Naive B cell (primary cell): ENCODE measurements at regions not wholly inside any gene's neighbourhood (a gene's known extent, or its start where the extent isn't known, plus 50 kb on each side); places are given as distances from the start of the nearest gene placed in this dataset.
A peak's percentile ranks its signal among the peaks of the same experiment; 100 is the strongest.

Experiments
- ATAC-seq, 2 donors: fragments of 150-1000 bp; cut with Tn5 transposase; 2 replicates each; pipeline ENCODE4 v1.10.0; 2021; ENCODE audit warnings: low read depth in 2 of 2, mild to moderate bottlenecking in 2 of 2, moderate library complexity in 2 of 2
- DNase-seq: peaks from one replicate; pipeline ENCODE4 v3.0.0; 2022
- H3K27ac Mint-ChIP-seq, 6 donors: one replicate each; pipeline ENCODE4 v1.8.0; 2020 to 2022; ENCODE audit warnings: mild to moderate bottlenecking in 6 of 6, mixed read lengths in 6 of 6, moderate library complexity in 5 of 6, inconsistent platforms in 2 of 6
- H3K27me3 Mint-ChIP-seq, 3 donors: one replicate each; pipeline ENCODE4 v1.8.0; 2021 to 2022; ENCODE audit warnings: mixed read lengths in 3 of 3, mild to moderate bottlenecking in 1 of 3
- H3K36me3 Mint-ChIP-seq, 2 donors: one replicate each; pipeline ENCODE4 v1.8.0; 2020 to 2022; ENCODE audit warnings: mixed read lengths in 2 of 2, inconsistent platforms in 1 of 2, mild to moderate bottlenecking in 1 of 2
- H3K4me1 Mint-ChIP-seq, 3 donors: one replicate each; pipeline ENCODE4 v1.8.0; 2020 to 2022; ENCODE audit warnings: mixed read lengths in 3 of 3, inconsistent platforms in 1 of 3, mild to moderate bottlenecking in 1 of 3, moderate library complexity in 1 of 3
- H3K4me3 Mint-ChIP-seq, 8 donors: one replicate each; pipeline ENCODE4 v1.8.0; 2020 to 2022; ENCODE audit warnings: mild to moderate bottlenecking in 8 of 8, mixed read lengths in 8 of 8, moderate library complexity in 8 of 8, inconsistent platforms in 2 of 8
- H3K9me3 Mint-ChIP-seq, 7 donors: one replicate each; pipeline ENCODE4 v1.8.0; 2020 to 2022; ENCODE audit warnings: mixed read lengths in 7 of 7, mild to moderate bottlenecking in 5 of 7, inconsistent platforms in 2 of 7, moderate library complexity in 1 of 7

DNA sequence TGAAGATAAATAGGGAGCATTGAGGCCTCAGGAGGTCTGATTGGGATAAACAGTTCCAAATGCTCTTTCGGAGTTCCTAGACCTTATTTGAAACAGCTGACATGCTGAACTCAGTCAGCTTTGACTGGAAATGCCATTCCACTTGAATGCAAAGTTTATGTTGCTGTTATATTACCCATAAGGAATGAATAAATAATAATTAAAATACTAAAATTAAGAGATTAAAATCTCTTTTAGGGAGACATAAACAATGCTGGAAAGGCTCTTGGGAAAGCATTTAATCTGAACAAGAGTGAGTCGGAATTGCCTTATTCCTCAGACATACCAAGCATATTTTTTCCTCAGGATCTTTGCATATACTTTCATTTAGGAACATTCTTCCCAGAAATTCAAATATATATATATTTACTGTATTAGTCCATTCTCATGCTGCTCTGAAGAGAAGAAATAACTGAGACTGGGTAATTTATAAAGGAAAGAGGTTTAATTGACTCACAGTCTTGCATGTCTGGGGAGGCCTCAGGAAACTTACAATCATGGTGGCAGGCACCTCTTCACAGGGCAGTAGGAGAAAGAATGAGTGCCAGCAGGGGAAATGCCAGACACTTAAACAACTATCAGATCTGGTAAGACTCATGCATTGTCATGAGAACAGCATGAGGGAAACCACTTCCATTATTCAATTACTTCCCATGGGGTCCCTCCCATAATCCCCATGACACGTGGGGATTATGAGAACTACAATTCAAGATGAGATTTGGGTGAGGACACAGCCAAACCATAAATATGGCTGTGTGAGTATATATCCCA is 318.2 kb upstream of the PLXNA2 start:
- Mint-ChIP-seq H3K9me3 (peaks cover 0 to 4% (median 1%) of the 10 kb centered on the region in 7 donors), H3K36me3 (no peaks in the 10 kb centered on the region), H3K27me3 (peaks cover 5 to 10% (median 9%) of the 10 kb centered on the region in 3 donors), H3K4me1 (no peaks in the 10 kb centered on the region), H3K4me3 (peak overlapping the region in 1 of 8 donors; percentile 61), H3K27ac (no peak overlapping the region)
- DNase-seq (no peak), ATAC-seq (no peak)

- Mint-ChIP-seq H3K4me1 (no peaks in the 10 kb centered on the region), H3K36me3 (no peaks in the 10 kb centered on the region), H3K4me3 (no peak overlapping the region), H3K27me3 (peaks cover 4 to 27% (median 10%) of the 10 kb centered on the region in 3 donors), H3K27ac (no peak overlapping the region), H3K9me3 (peaks cover 0 to 11% (median 3%) of the 10 kb centered on the region in 7 donors)
- ATAC-seq (no peak), DNase-seq (no peak)
These were observed 320.3 kb upstream of the PLXNA2 start for GRCh38 chr1:208564466-208564865.

DNA sequence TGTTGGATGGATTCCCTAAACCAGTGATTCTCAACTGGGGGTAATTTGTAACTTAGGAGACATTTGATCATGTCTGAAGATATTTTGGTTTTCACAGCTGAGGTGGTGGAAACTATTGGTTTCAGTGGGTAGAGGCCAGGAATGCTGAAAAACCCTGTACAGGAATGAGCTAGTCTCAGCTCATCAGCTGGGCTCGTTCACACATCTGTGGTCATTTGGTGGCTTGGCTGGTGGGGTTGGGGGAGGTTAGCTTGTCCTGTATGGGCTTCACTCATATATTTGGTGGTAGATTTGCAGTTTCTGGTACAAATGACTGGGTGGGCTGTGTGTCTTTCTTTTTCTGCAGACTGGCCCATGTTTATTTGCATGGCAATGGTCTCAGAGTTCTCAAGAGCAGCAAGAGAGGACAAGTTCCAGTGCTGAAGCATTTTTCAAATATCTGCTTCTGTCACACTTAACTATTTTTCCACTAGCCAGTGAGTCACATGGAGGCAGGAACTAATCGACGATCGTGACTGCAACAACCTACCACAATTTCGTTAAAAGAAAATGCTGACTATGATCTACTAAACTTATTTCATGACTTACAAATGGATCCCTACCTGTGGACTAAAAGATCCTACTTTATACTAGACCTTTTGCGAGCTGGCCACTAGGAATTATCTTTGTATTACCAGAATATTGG is 321.7 kb upstream of the PLXNA2 start:
- ATAC-seq (no peak), DNase-seq (no peak)
- H3K4me1 Mint-ChIP-seq: no peaks in the 10 kb centered on the region
- peaks cover 10 to 27% (median 13%) of the 10 kb centered on the region in 3 donors for H3K27me3 Mint-ChIP-seq
- H3K36me3 Mint-ChIP-seq: no peaks in the 10 kb centered on the region
- H3K4me3 Mint-ChIP-seq: no peak overlapping the region
- H3K9me3 Mint-ChIP-seq: peaks cover 0 to 18% (median 6%) of the 10 kb centered on the region in 7 donors
- H3K27ac Mint-ChIP-seq: peak overlapping the region in 1 of 6 donors; percentile 46

DNA sequence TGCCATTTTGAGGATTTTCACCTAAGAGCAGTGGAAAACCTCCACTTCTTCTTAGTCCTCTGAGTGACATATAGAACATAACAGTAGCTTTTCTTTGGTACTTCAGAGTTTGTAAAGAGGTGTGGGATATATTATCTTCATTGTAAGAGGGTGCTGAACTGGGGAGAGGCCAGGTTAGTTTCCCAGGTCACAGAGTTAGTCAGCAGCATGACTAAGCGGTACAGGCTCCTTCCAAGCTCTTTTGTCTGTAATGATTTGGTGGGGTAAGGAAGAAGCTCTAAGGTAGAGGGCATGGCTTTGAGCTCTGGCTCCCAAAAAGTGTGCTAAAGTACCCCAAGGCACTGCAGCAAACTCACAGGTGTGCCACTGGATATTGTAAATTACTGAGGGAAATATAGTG is 325.0 kb upstream of the PLXNA2 start:
- Mint-ChIP-seq H3K36me3 (no peaks in the 10 kb centered on the region), H3K9me3 (peaks cover 0 to 18% (median 5%) of the 10 kb centered on the region in 7 donors), H3K4me3 (no peak overlapping the region), H3K27ac (no peak overlapping the region), H3K4me1 (no peaks in the 10 kb centered on the region), H3K27me3 (peaks cover 5 to 27% (median 16%) of the 10 kb centered on the region in 3 donors)
- ATAC-seq (no peak), DNase-seq (no peak)

- H3K4me1 Mint-ChIP-seq: no peaks in the 10 kb centered on the region
- H3K9me3 Mint-ChIP-seq: peaks cover 0 to 18% (median 5%) of the 10 kb centered on the region in 7 donors
- H3K27ac Mint-ChIP-seq: no peak overlapping the region
- peaks cover 0 to 19% (median 16%) of the 10 kb centered on the region in 3 donors for H3K27me3 Mint-ChIP-seq
- ATAC-seq: no peak
- H3K36me3 Mint-ChIP-seq: no peaks in the 10 kb centered on the region
- H3K4me3 Mint-ChIP-seq: no peak overlapping the region
- DNase-seq: no peak
These were observed 326.2 kb upstream of the PLXNA2 start for GRCh38 chr1:208570362-208570761.

DNA sequence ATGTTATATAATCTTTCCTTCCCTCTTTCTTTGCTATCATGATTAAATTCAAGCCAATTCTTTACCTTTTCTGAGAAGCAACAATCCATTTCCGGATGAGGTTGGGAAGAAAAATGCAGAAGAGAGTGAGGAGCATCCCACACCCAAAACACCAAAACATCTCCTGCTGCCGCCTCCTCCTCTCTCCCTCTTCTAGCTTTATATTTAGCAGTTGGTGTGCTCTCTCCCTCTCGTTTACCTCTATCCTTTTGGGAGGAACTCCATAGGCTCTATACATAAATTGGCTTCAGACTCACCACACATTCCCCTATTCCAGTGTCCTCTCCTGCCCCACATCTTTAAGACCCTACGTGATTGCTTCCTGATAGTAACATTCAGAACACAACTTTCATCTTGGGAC is 332.2 kb upstream of the PLXNA2 start:
- ATAC-seq (no peak), DNase-seq (no peak)
- Mint-ChIP-seq H3K27ac (no peak overlapping the region), H3K4me3 (no peak overlapping the region), H3K9me3 (no peaks in the 10 kb centered on the region), H3K4me1 (no peaks in the 10 kb centered on the region), H3K36me3 (no peaks in the 10 kb centered on the region), H3K27me3 (peaks cover 0 to 9% (median 3%) of the 10 kb centered on the region in 3 donors)

DNA sequence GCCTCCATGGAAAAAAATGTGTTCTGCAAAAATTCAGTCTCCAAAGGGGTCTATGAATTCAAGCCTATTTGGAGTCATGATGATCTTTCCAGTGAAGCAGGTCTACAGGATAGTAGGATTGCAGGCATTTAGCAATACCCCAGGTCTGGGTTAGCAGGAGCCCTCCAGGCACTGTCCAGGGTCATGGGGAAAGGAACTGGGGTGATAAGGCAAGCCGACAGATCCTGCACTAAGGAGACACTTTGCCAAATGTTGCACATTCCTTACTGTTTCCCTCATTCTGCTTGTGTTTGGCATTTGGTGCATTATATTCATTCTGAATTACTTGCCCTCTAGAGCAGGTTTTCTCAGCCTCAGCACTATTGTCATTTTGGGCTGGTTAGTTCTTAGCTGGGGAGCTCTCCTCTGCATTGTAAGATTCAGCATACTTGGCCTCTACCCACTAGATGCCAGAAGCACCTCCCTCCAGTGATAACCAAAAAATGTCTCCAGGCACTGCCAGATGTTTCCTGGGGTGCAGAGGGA is 333.3 kb upstream of the PLXNA2 start:
- ATAC-seq (no peak), DNase-seq (no peak)
- Mint-ChIP-seq H3K4me3 (no peak overlapping the region), H3K27ac (no peak overlapping the region), H3K36me3 (no peaks in the 10 kb centered on the region), H3K9me3 (no peaks in the 10 kb centered on the region), H3K4me1 (no peaks in the 10 kb centered on the region), H3K27me3 (peaks cover 0 to 9% (median 3%) of the 10 kb centered on the region in 3 donors)

DNA sequence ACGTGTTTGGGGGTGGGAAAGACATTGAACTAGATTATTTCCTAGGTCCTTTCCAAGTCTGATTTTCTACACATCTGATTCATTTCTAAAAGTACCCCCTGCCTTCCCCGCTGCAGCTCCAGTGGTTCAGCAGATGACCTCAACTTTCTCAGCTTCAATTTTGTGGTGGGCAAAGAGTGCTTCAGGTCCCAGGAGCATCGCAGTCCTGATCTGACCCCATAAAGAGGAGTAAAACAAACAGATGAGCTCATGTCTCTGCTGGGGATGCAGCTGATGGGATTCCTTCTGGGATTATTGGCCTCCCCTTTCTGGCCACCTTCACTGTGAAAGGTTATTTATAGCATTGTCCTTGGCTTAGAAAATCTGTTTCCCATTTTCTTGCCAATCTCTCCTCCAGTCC is 337.0 kb upstream of the PLXNA2 start:
- ATAC-seq (no peak), DNase-seq (no peak)
- Mint-ChIP-seq H3K4me1 (no peaks in the 10 kb centered on the region), H3K4me3 (no peak overlapping the region), H3K36me3 (no peaks in the 10 kb centered on the region), H3K27me3 (peaks cover 0 to 8% (median 0%) of the 10 kb centered on the region in 3 donors), H3K9me3 (no peaks in the 10 kb centered on the region), H3K27ac (no peak overlapping the region)

- Mint-ChIP-seq H3K4me1 (peaks cover 0 to 2% (median 0%) of the 10 kb centered on the region in 3 donors), H3K27me3 (peaks cover 0 to 3% (median 0%) of the 10 kb centered on the region in 3 donors), H3K9me3 (no peaks in the 10 kb centered on the region), H3K36me3 (no peaks in the 10 kb centered on the region), H3K4me3 (no peak overlapping the region), H3K27ac (no peak overlapping the region)
- DNase-seq: no peak
- no peak for ATAC-seq
These were observed 337.5 kb upstream of the PLXNA2 start for GRCh38 chr1:208581667-208582066.

DNA sequence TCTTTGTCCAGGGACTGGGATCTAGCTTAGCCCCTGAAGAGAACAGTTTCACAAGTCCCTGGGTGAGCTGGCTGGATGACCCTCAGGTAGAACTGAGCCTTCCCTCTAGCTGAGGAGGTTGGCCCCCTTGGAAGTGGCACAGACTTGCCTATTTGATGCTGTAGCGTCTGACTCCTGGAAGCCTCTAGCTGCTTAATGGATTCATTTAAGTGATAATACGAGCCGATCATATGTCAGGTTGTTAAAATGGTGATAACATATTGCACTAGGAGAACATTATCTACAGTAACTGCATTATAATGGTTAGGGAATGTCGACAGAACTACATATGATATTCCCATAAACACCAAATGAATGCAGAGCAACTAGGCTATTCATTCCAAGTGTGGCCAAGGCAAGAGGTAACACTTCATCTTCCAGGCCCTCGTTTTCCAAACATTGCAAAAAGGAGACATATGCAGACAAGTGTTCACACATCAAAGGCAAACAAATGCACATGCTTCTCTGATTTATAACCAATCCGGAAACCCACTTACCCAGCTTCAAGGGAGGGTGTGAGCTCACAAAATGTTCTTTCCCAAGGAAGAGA is 340.1 kb upstream of the PLXNA2 start:
- Mint-ChIP-seq H3K36me3 (no peaks in the 10 kb centered on the region), H3K4me1 (peaks cover 0 to 5% (median 0%) of the 10 kb centered on the region in 3 donors), H3K27ac (no peak overlapping the region), H3K27me3 (peaks cover 0 to 4% (median 0%) of the 10 kb centered on the region in 3 donors), H3K9me3 (no peaks in the 10 kb centered on the region), H3K4me3 (no peak overlapping the region)
- DNase-seq (no peak), ATAC-seq (no peak)

DNA sequence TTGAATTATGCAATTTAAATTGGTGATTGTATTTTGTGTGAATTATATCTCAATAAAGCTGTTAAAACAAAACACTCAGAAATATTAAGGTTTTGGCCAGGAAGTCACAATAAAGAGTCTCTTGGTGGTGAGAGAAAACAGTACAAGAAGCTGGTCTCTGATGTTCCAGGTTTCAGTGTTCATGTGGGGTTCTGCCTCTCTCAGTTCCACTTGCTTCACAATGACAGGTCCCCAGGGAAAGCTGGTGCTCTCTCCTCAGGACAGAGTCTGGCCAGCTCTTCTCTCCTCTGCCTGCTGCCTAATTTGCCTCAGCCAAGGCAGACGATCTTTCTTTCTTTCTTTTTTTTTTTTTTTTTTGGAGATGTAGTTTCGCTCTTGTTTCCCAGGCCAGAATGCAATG is 342.9 kb upstream of the PLXNA2 start:
- H3K9me3 Mint-ChIP-seq: no peaks in the 10 kb centered on the region
- H3K4me3 Mint-ChIP-seq: no peak overlapping the region
- peaks cover 0 to 4% (median 0%) of the 10 kb centered on the region in 3 donors for H3K27me3 Mint-ChIP-seq
- no peak for DNase-seq
- no peak for ATAC-seq
- no peak overlapping the region for H3K27ac Mint-ChIP-seq
- no peaks in the 10 kb centered on the region for H3K36me3 Mint-ChIP-seq
- peaks cover 0 to 5% (median 0%) of the 10 kb centered on the region in 3 donors for H3K4me1 Mint-ChIP-seq

GRCh38 chr1:208593306-208594006 is 349.3 kb upstream of the PLXNA2 start:
- H3K4me1 Mint-ChIP-seq: no peaks in the 10 kb centered on the region
- H3K27me3 Mint-ChIP-seq: peaks cover 0 to under 1% (median 0%) of the 10 kb centered on the region in 3 donors
- no peaks in the 10 kb centered on the region for H3K9me3 Mint-ChIP-seq
- no peak for DNase-seq
- no peak for ATAC-seq
- peak overlapping the region in 1 of 6 donors; percentile 7 for H3K27ac Mint-ChIP-seq
- H3K4me3 Mint-ChIP-seq: no peak overlapping the region
- H3K36me3 Mint-ChIP-seq: no peaks in the 10 kb centered on the region

DNA sequence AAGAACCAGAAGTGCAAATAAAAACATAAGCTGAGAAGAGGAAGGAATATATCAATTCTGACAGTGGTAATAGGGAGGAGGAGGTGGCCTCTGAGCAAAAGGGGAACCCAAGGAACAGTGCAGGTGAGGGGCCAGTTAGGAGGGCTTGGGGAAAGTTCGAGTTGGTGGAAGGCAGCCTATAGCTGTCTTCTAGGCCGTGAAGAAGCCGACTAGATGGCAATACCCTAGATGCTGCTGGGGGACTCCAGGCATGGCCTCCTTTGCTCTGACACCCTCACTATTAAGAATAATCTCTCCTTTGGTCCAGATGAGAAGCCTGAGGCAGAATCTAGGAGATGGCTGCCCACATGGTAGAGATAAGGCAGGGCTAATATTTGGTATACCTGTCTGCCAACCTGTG is 351.1 kb upstream of the PLXNA2 start:
- H3K9me3 Mint-ChIP-seq: no peaks in the 10 kb centered on the region
- no peaks in the 10 kb centered on the region for H3K4me1 Mint-ChIP-seq
- H3K36me3 Mint-ChIP-seq: no peaks in the 10 kb centered on the region
- no peak overlapping the region for H3K27ac Mint-ChIP-seq
- H3K4me3 Mint-ChIP-seq: no peak overlapping the region
- no peak for ATAC-seq
- no peaks in the 10 kb centered on the region for H3K27me3 Mint-ChIP-seq
- DNase-seq: no peak
